GM21723 (cell line): ENCODE measurements at regions not wholly inside any gene's neighbourhood (a gene's known extent, or its start where the extent isn't known, plus 50 kb on each side); places are given as distances from the start of the nearest gene placed in this dataset.

Experiments
- ATAC-seq: cut with Tn5 transposase; IDR thresholded peaks from one replicate; pipeline ENCODE4 v1.9.1; 2021; ENCODE audit warnings: mild to moderate bottlenecking, moderate library complexity; ENCODE audit not compliant: unreplicated experiment

- ATAC-seq: peak; percentile 60
These were observed 161.0 kb downstream of the ZNF326 start for GRCh38 chr1:90155721-90156487.

GRCh38 chr1:90154711-90155110, 159.8 kb downstream of the ZNF326 start:
- no peak for ATAC-seq

DNA sequence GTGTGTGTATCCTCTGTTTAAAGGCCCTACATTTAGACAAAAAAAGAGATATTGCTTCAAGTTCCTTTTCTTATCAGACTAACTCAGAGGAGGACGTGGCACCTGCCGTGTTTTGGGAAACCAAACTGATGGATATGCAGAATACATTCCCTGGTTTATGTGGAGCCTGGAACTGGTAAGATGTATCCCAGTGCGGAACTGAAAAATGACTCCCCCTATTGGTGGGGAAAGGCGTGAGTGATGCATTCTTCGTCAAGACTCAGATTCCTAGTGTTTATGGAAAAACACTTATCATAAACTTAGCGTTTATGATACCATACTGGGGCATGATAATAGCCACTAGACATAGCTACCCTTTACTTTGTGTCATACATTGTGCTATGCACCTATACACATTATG, 154.2 kb downstream of the ZNF326 start:
- no peak for ATAC-seq

- ATAC-seq: no peak
These were observed 152.2 kb downstream of the ZNF326 start for GRCh38 chr1:90147093-90147492.

DNA sequence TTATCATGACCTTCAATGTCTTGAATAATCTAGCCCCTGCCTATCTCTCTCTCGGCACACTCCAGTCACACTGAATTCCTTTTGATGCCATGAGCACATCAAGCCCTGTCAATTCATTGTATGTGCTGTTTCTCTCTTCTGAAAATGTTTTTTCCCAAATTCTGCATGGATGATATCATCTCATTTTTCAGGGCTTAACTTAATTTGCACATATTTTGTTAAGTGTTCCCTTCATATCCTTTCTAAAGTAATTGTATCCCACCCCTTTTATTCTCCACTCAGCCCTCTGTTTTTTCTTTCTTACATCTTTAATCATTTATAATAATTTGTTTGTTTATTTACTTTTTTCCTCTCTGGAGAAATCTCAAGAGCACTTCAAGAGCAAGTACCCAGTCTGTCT, 149.9 kb downstream of the ZNF326 start:
- ATAC-seq: no peak

DNA sequence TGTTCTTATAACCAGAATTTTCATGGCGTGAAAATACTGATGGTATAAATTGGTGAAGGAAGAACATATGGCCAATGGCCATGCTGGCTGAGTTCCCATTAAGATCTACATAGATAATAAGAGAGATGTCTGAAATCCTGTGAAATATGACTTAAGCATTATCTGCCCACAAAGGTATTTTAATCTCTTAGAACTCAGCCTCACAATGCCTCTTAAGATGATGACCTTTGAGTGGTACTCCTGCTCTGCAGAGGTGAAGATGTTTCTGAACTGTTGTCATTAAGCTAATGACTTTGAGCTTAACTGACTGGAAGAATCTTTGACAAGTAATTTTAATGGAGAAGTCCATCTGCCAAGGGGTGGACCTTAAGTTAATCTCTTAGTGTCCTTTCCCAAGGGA, 148.7 kb downstream of the ZNF326 start:
- no peak for ATAC-seq

DNA sequence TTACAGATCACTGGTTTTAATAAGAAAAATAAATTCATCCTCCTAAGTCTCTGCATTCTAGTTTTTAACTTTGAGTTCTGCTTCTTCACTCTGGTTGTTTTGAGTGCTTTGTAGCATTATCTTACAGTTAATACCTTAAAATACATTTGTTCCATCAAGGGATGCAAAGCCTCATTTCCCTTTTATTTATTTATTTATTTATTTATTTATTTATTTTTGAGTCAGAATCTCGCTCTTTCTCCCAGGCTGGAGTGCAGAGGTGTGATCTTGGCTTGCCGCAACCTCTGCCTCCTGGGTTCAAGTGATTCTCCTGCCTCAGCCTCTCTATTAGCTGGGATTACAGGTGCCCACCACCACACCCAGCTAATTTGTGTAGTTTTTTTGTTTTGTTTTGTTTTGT, 147.8 kb downstream of the ZNF326 start:
- ATAC-seq: no peak

GRCh38 chr1:90139837-90140236, 144.9 kb downstream of the ZNF326 start:
- ATAC-seq: no peak

- no peak for ATAC-seq
These were observed 140.4 kb downstream of the ZNF326 start for GRCh38 chr1:90135286-90135685.

DNA sequence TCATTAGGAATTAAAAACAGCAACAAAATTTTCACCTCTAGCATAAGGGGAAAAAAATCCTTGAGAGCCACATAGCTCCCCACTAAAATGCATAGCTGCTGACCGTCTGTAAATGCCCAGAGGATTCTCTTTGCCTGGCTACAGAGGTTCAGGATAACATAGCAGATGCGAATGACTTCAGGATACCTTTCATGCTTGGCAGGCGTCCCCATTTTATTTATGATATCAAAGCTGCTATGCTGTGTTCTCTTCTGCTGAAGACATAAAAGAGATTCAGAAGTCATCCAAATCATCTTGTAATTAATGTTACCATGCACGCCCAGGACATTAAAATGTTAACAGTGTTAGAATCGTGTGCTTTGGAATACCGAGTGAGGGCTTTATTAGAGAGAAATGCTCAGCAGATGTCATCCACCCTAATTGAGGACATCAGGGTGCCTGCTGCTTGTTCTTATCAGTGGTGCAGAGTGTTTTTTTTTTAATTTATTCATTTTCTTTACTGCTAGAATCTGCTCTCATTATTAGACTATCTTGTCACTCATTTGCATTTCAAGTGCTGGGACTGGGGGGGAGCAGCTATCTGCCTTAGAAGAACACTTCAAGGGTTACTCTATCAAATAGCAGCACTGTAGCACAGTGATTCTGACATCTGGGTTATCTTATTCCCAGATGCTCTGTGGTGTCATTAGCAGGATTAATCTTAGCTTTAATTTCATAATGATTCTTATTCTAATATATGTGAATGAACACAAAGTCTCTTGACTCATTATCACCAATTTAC, 139.5 kb downstream of the ZNF326 start:
- ATAC-seq: no peak

GRCh38 chr1:90133133-90133532, 138.2 kb downstream of the ZNF326 start:
- ATAC-seq: no peak

- ATAC-seq: no peak
These were observed 137.4 kb downstream of the ZNF326 start for GRCh38 chr1:90132306-90132705.

DNA sequence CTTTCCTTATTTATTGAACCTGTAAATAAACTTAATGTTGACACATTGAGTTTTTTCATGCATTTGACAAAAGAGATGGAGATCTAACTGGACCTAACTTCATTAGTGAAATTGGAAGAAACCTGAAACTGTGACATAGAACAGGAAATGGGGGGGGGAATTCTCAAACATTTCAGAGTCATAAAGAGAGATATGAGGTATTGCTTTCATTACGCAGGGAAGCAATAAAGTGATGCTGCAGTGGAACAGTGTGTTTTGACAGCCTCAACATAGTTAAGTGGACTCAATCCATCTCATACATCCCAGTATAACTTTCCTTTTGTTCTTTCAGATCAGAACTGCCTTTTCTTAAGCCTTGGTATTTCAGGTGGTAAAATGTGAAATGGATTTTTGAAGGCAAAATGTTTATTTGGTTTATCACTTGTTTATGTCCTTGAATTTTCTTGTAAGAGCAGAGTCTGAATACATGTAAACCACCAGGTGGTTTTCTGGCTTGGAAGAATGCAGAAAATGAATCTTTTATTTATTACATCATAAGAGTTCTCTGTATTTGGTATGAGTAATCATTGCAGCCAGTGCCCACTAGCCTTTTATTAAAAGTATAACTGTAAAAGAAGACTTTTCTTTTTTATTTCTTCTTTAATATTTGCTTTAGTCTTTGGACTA, 132.5 kb downstream of the ZNF326 start:
- ATAC-seq: no peak

GRCh38 chr1:90126834-90127233, 131.9 kb downstream of the ZNF326 start:
- no peak for ATAC-seq

GRCh38 chr1:90122654-90123340, 127.9 kb downstream of the ZNF326 start:
- no peak for ATAC-seq

DNA sequence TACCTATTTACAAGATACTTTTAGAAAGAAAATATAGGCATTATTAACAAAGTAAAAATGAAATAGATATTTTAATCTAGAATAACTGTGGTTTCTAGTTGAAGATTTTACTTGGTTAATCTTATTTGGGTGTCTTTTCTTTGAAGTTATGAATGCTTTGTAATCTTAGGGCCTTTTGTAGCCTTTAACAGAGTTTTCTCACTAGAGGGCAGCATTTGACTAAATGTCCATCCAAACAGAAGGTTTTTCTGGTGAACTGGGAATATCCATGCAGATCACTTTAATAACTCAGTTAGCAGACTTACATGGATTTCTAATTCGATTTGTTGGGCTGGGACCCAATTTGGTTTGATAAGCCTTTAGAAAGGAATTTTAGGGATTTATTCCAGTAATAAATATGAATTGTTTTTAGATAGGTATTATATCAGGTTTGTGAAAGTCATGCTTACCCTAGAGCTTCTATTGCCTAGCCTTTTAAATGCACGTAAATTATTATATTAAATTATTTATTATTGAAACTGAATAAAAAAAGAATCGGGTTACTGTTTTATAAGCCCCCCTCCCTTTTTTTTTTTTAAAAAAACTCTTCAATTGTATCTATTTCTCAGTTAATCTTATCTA, 119.7 kb downstream of the ZNF326 start:
- ATAC-seq: no peak

DNA sequence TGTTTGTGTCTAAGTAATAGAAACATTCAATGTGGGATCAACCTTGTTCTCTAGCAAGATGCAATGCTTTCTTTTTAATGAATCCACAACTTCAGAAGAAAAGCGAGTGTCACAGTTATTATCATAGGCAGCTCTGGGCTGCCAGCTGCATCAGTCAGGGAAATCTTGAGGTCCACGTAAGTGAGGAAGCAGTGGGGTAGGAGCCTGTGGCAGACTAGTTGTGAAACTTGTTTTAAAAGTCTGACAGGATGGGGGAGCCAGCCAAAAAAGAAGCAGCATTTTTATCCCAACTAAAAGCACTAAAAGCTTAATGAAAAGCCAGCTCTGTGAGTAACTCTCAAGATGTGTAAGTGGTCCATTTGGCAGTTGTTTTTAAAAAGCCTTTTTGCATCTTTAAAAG, 113.1 kb downstream of the ZNF326 start:
- no peak for ATAC-seq

GRCh38 chr1:90106311-90106710, 111.4 kb downstream of the ZNF326 start:
- no peak for ATAC-seq

GRCh38 chr1:90104941-90105538, 110.1 kb downstream of the ZNF326 start:
- no peak for ATAC-seq

- ATAC-seq: no peak
These were observed 105.7 kb downstream of the ZNF326 start for GRCh38 chr1:90100566-90100965.
